ENCODE measurements at regions not wholly inside any gene's neighbourhood (a gene's known extent, or its start where the extent isn't known, plus 50 kb on each side); places are given as distances from the start of the nearest gene placed in this dataset.

- TF ChIP-seq POLR2A (IDR thresholded peaks at IDR 0.05; ENCODE audit: low read length) (no peak), GATA1 (IDR thresholded peaks at IDR 0.05; ENCODE audit: low read depth, low read length) (no peak)
Observed at GRCh38 chr12:75842090-75842489, 189.5 kb downstream of the PHLDA1 start.
